Lung microvascular endothelial cell (primary cell): ENCODE measurements at regions not wholly inside any gene's neighbourhood (a gene's known extent, or its start where the extent isn't known, plus 50 kb on each side); places are given as distances from the start of the nearest gene placed in this dataset.

Experiments used
- DNase-seq, 2 donors: peaks; one replicate each; pipeline versions ENCODE4 v3.0.0 to v3.0.0-alpha.2; 2010; ENCODE audit warnings: low read depth in 2 of 2

- no peak for DNase-seq
These were observed 50.0 kb upstream of the LHX5 start for GRCh38 chr12:113521708-113522107.
